OCI-LY1 (cell line): ENCODE measurements at regions not wholly inside any gene's neighbourhood (a gene's known extent, or its start where the extent isn't known, plus 50 kb on each side); places are given as distances from the start of the nearest gene placed in this dataset.

Source experiments
- H2AFZ ChIP-seq: fragments of 200-600 bp; sonication (generic), shearing (Covaris generic); 2 replicates; pipeline ENCODE4 v1.6.0; 2014; ENCODE audit warnings: antibody characterized with exemption, mild to moderate bottlenecking, low read length
- H3F3A ChIP-seq: fragments of 200-600 bp; sonication (generic), shearing (Covaris generic); 2 replicates; pipeline ENCODE4 v1.6.0; 2014; ENCODE audit warnings: mild to moderate bottlenecking, antibody characterized with exemption, low read length, moderate library complexity; ENCODE audit not compliant: insufficient read depth
- H3K27ac ChIP-seq: fragments of 200-600 bp; sonication (generic); 2 replicates; pipeline ENCODE4 v1.5.1; 2014; ENCODE audit warnings: low read length, mixed run types, mild to moderate bottlenecking, low read depth; ENCODE audit not compliant: poor library complexity, severe bottlenecking
- H3K27me3 ChIP-seq: fragments of 200-600 bp; sonication (generic); 2 replicates; pipeline ENCODE4 v1.6.0; 2014; ENCODE audit warnings: antibody characterized with exemption, mild to moderate bottlenecking, low read length, moderate library complexity; ENCODE audit not compliant: insufficient read depth
- H3K36me3 ChIP-seq: fragments of 200-600 bp; sonication (generic); 2 replicates; pipeline ENCODE4 v1.6.1; 2014; ENCODE audit warnings: mild to moderate bottlenecking, antibody characterized with exemption, low read length, moderate library complexity, mixed read lengths; ENCODE audit not compliant: insufficient read depth
- H3K4me1 ChIP-seq: fragments of 200-600 bp; sonication (generic); 2 replicates; pipeline ENCODE4 v1.5.1; 2014; ENCODE audit warnings: mild to moderate bottlenecking, low read length, moderate library complexity; ENCODE audit not compliant: insufficient read depth, severe bottlenecking
- H3K4me2 ChIP-seq: fragments of 200-600 bp; sonication (generic), shearing (Covaris generic); 2 replicates; pipeline ENCODE4 v1.6.1; 2014; ENCODE audit warnings: low read length
- H3K4me3 ChIP-seq: fragments of 200-600 bp; sonication (generic); 2 replicates; pipeline ENCODE4 v1.5.1; 2014; ENCODE audit warnings: low read length, low read depth, mild to moderate bottlenecking, mixed read lengths; ENCODE audit not compliant: poor library complexity, severe bottlenecking
- H3K79me2 ChIP-seq: fragments of 200-600 bp; shearing (Covaris generic); 2 replicates; pipeline ENCODE4 v1.6.1; 2016; ENCODE audit warnings: mixed run types, low read length, mixed read lengths; ENCODE audit not compliant: insufficient read depth
- H3K9ac ChIP-seq: fragments of 200-600 bp; sonication (generic), shearing (Covaris generic); 2 replicates; pipeline ENCODE4 v1.6.1; 2014; ENCODE audit warnings: mild to moderate bottlenecking, low read length, mixed read lengths
- H3K9me2 ChIP-seq: fragments of 200-600 bp; sonication (generic), shearing (Covaris generic); 2 replicates; pipeline ENCODE4 v1.6.1; 2014; ENCODE audit warnings: low read depth, mild to moderate bottlenecking, low read length, mixed read lengths
- H3K9me3 ChIP-seq: fragments of 200-600 bp; shearing (Covaris generic); 2 replicates; pipeline ENCODE4 v1.6.1; 2014; ENCODE audit warnings: low read length, mixed read lengths
- H4K20me1 ChIP-seq: fragments of 200-600 bp; sonication (generic), shearing (Covaris generic); 2 replicates; pipeline ENCODE4 v1.6.0; 2016; ENCODE audit warnings: mild to moderate bottlenecking, low read length; ENCODE audit not compliant: insufficient read depth
- EZH2 ChIP-seq: fragments of 200-600 bp; sonication (generic), shearing (Covaris generic); IDR thresholded peaks from 2 replicates; pipeline ENCODE4 v1.8.0; 2017; ENCODE audit warnings: borderline replicate concordance, mixed run types, mild to moderate bottlenecking, antibody characterized with exemption, low read length, moderate library complexity, mixed read lengths
- TF ChIP-seq, protein P1 (sequence below): fragments of 200-600 bp; sonication (generic), shearing (Covaris generic); IDR thresholded peaks from 2 replicates; pipeline ENCODE4 v1.5.1; 2017; ENCODE audit warnings: mild to moderate bottlenecking, antibody characterized with exemption, low read length, moderate library complexity, mixed read lengths

DNA sequence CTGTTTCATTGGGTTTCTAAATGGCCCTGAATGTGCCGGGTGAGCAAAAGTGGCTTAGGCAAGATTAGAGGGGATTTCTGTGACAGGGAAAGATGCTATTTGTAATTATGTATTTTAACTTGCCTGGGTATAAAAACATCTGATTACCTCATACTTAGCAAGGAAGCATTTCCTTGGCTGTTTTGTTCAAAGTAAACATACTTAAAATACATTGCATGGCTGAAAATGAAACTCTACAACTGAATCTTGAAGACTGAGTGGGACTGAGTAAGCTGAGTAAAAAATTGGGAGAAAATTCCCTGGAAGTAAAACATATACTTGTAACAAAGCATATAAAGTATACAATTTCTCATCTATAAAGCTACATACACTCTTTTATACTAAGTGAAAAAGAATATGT is 197.5 kb downstream of the IRX1 start:
- no peaks in the 10 kb centered on the region for H3K9me2 ChIP-seq
- no peak overlapping the region for H3K4me3 ChIP-seq
- H3K9ac ChIP-seq = no peak overlapping the region
- no peaks in the 10 kb centered on the region for H3K9me3 ChIP-seq
- H3F3A ChIP-seq = no peaks in the 10 kb centered on the region
- H2AFZ ChIP-seq = no peak overlapping the region
- H3K27me3 ChIP-seq = no peaks in the 10 kb centered on the region
- H4K20me1 ChIP-seq = no peaks in the 10 kb centered on the region
- H3K4me1 ChIP-seq = no peaks in the 10 kb centered on the region
- no peak overlapping the region for H3K27ac ChIP-seq
- TF ChIP-seq EZH2 = no peak
- TF ChIP-seq, protein P1, sequence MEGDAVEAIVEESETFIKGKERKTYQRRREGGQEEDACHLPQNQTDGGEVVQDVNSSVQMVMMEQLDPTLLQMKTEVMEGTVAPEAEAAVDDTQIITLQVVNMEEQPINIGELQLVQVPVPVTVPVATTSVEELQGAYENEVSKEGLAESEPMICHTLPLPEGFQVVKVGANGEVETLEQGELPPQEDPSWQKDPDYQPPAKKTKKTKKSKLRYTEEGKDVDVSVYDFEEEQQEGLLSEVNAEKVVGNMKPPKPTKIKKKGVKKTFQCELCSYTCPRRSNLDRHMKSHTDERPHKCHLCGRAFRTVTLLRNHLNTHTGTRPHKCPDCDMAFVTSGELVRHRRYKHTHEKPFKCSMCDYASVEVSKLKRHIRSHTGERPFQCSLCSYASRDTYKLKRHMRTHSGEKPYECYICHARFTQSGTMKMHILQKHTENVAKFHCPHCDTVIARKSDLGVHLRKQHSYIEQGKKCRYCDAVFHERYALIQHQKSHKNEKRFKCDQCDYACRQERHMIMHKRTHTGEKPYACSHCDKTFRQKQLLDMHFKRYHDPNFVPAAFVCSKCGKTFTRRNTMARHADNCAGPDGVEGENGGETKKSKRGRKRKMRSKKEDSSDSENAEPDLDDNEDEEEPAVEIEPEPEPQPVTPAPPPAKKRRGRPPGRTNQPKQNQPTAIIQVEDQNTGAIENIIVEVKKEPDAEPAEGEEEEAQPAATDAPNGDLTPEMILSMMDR = no peak
- no peaks in the 10 kb centered on the region for H3K79me2 ChIP-seq
- no peak overlapping the region for H3K4me2 ChIP-seq
- no peaks in the 10 kb centered on the region for H3K36me3 ChIP-seq

DNA sequence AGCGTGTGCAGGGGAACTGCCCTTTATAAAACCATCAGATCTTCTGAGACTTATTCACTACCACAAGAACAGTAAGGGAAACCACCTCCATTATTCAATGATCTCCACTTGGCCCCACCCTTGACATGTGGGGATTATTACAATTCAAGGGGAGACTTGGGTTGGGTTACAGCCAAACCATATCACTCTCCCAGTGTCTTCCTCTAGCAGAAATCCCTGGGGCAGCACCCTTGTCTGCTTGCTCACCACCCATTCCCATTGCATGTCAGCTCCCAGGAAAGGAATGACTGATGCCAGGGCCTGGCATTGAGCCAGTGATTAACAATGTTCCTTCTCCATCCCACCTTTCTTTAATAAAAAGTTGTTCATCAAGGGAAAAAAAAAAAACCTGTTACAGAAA is 199.0 kb downstream of the IRX1 start:
- Histone ChIP-seq H3K79me2 (no peaks in the 10 kb centered on the region), H3F3A (no peaks in the 10 kb centered on the region), H3K4me2 (no peak overlapping the region), H3K4me3 (no peak overlapping the region), H3K9me2 (no peaks in the 10 kb centered on the region), H4K20me1 (no peaks in the 10 kb centered on the region), H3K9me3 (no peaks in the 10 kb centered on the region), H3K27ac (no peak overlapping the region), H3K4me1 (no peaks in the 10 kb centered on the region), H3K9ac (no peak overlapping the region), H3K27me3 (no peaks in the 10 kb centered on the region), H2AFZ (no peak overlapping the region), H3K36me3 (no peaks in the 10 kb centered on the region)
- TF ChIP-seq, protein P1 = no peak
- TF ChIP-seq EZH2 = no peak

DNA sequence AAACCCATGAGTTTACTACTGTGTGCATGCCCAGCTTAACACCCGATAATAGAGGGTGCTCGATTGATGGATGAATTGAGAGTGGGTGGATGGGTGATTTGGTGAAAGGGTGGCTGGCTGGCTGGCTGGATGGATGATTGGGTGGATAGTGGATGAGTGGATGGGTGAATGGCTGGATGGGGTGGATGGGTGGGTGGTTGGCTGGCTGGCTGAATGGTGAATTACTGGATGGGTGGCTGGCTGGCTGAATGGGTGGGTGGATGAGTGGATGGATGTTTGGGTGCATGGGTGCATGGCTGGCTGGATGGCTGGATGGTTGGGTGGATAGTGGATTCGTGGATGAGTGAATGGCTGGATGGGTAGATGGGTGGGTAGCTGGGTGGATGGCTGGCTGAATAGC is 201.1 kb downstream of the IRX1 start:
- Histone ChIP-seq H3K27me3 (no peaks in the 10 kb centered on the region), H3K9me2 (no peaks in the 10 kb centered on the region), H3K27ac (no peak overlapping the region), H3K4me2 (no peak overlapping the region), H3K4me1 (no peaks in the 10 kb centered on the region), H2AFZ (no peak overlapping the region), H3K79me2 (no peaks in the 10 kb centered on the region), H3F3A (no peaks in the 10 kb centered on the region), H4K20me1 (no peaks in the 10 kb centered on the region), H3K9me3 (no peaks in the 10 kb centered on the region), H3K9ac (no peak overlapping the region), H3K36me3 (no peaks in the 10 kb centered on the region), H3K4me3 (no peak overlapping the region)
- TF ChIP-seq, protein P1 = no peak
- TF ChIP-seq EZH2 = no peak
